NT2/D1 (cell line): ENCODE measurements at regions not wholly inside any gene's neighbourhood (a gene's known extent, or its start where the extent isn't known, plus 50 kb on each side); places are given as distances from the start of the nearest gene placed in this dataset.

Experiments
- DNase-seq: peaks from one replicate; pipeline ENCODE4 v3.0.0-alpha.2; 2011; ENCODE audit warnings: low read depth, low spot score
- H3K27me3 ChIP-seq: 2 replicates; pipeline ENCODE4 v1.6.0; 2011; ENCODE audit warnings: mild to moderate bottlenecking; ENCODE audit not compliant: insufficient read length, insufficient read depth
- H3K36me3 ChIP-seq: 2 replicates; pipeline ENCODE4 v1.6.1; 2011; ENCODE audit warnings: mild to moderate bottlenecking, low read length, mixed read lengths; ENCODE audit not compliant: insufficient read depth, insufficient read length
- H3K4me1 ChIP-seq: 2 replicates; pipeline ENCODE4 v1.5.1; 2011; ENCODE audit not compliant: insufficient read depth, insufficient read length
- H3K4me3 ChIP-seq: 2 replicates; pipeline ENCODE4 v1.5.1; 2011; ENCODE audit warnings: low read depth; ENCODE audit not compliant: insufficient read length
- H3K9ac ChIP-seq: 2 replicates; pipeline ENCODE4 v1.6.0; 2011; ENCODE audit warnings: low read depth; ENCODE audit not compliant: insufficient read length
- H3K9me3 ChIP-seq: 2 replicates; pipeline ENCODE4 v1.5.1; 2011; ENCODE audit warnings: mild to moderate bottlenecking, low read length; ENCODE audit not compliant: insufficient read depth
- SUZ12 ChIP-seq: IDR thresholded peaks from 2 replicates; pipeline ENCODE4 v1.6.1; 2011; ENCODE audit not compliant: insufficient read length, insufficient read depth; ENCODE audit errors: extremely low read depth
- YY1 ChIP-seq: IDR thresholded peaks from 2 replicates; pipeline ENCODE4 v1.6.1; 2011; ENCODE audit not compliant: insufficient read length, insufficient read depth
- ZNF274 ChIP-seq: IDR thresholded peaks from 2 replicates; pipeline ENCODE4 v1.6.1; 2011; ENCODE audit warnings: mild to moderate bottlenecking, low read depth, low read length

DNA sequence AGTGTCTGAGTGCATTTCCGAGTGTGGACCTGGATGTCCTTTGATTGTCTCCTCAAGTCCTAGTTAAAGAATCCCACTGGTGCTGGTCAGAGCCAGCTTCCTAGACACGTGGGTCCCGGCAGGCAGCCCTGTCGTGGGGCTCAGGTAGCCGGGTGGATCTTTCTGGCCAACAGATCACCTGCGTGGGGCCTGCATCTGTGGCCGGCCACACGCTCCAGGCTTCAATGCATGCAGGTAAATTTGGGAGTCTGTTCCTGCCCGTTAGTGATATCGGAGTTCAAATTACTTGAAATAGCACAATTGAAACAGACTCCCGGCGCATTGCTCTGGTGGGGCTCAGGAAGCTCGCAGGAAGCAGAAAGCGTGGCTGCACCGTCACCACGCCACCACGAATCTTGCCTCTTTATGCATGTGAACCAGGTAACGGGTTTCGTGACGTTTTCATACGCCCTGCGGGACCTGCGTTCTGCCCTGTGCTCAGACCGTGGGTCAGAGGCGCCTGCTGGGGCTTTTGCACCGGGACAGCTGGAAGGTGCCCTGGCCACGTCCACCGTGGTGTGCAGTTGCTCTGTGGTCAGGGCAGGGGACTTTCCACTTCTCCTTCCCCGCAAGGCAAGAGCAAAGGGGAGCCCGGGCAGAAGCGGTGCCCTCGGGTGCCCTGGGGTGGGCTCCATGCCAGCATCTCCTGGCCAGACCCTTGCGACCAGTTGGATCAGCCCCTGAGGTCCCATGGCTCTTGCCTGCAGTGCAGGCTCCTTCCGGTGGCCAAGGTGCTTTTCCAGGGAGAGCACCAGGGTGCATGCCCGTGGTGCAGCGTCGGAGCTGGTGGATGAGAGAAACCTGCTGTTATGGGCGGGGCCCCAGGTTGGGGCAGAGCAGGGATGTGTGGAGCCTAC is 803.5 kb downstream of the BRD1 start:
- no peak overlapping the region for H3K4me3 ChIP-seq
- no peaks in the 10 kb centered on the region for H3K36me3 ChIP-seq
- H3K4me1 ChIP-seq = no peaks in the 10 kb centered on the region
- H3K9me3 ChIP-seq = no peaks in the 10 kb centered on the region
- no peak for DNase-seq
- no peak overlapping the region for H3K9ac ChIP-seq
- H3K27me3 ChIP-seq = no peaks in the 10 kb centered on the region
- TF ChIP-seq SUZ12 (no peak), ZNF274 (no peak), YY1 (no peak)

DNA sequence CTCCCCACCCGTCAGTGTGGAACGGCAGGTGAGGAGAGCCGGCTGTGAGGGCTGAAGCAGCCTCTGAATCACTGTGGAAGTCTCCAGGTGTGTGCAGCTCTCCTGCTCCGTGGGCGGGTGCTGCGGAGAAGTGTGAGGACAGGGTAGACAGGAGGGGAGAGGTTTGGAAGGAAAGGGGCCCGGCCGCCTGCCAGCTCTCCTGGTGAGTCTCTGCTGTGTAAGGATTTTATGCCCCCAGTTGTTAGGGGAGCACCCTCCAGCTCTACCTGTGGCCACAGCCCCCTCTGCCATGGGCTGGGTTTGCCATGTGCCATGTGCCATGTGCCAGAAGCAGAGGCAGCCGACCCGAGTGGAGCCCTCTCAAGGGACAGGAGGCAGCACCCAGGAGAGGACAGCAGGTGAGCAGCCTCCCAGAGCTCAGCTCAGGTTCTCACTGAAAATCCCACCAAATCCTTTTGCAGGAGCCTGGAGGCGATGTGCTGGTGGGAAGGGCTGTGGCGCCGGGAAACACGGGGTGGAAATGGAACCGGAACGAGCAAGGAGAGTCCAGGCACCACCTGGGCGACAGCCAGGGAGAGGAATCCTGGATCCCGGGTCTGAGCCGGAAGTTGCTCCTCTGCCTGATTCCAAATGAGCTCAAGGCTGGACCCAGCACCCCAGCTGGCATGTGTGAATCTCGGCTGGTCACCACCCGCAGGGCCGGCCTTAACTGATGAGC is 804.4 kb downstream of the BRD1 start:
- no peaks in the 10 kb centered on the region for H3K27me3 ChIP-seq
- H3K9me3 ChIP-seq = no peaks in the 10 kb centered on the region
- DNase-seq = no peak

DNA sequence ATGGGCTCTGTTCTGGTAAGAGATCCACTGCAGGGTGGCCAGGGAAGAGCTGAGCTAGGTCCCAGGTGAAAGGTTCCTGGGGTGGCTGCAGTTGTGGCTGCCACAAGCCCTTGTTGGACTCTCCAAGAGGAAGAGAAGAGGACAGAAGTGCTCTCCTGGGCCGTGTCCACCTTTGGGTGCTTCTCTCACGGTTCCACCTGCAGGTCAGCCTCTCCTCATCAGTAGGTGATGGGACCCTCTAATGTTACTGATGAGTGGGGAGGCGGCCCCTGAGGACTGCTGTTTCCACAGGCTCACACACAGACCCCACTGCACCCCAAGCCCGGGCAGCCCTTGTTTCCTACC is 804.9 kb downstream of the BRD1 start:
- no peaks in the 10 kb centered on the region for H3K4me1 ChIP-seq
- DNase-seq = no peak

More for the DNA sequence above, 804.4 kb downstream of the BRD1 start:
- no peak for TF ChIP-seq ZNF274
- TF ChIP-seq SUZ12 = no peak
- no peak for TF ChIP-seq YY1
- Histone ChIP-seq H3K9ac (no peak overlapping the region), H3K4me1 (no peaks in the 10 kb centered on the region), H3K36me3 (no peaks in the 10 kb centered on the region), H3K4me3 (no peak overlapping the region)

DNA sequence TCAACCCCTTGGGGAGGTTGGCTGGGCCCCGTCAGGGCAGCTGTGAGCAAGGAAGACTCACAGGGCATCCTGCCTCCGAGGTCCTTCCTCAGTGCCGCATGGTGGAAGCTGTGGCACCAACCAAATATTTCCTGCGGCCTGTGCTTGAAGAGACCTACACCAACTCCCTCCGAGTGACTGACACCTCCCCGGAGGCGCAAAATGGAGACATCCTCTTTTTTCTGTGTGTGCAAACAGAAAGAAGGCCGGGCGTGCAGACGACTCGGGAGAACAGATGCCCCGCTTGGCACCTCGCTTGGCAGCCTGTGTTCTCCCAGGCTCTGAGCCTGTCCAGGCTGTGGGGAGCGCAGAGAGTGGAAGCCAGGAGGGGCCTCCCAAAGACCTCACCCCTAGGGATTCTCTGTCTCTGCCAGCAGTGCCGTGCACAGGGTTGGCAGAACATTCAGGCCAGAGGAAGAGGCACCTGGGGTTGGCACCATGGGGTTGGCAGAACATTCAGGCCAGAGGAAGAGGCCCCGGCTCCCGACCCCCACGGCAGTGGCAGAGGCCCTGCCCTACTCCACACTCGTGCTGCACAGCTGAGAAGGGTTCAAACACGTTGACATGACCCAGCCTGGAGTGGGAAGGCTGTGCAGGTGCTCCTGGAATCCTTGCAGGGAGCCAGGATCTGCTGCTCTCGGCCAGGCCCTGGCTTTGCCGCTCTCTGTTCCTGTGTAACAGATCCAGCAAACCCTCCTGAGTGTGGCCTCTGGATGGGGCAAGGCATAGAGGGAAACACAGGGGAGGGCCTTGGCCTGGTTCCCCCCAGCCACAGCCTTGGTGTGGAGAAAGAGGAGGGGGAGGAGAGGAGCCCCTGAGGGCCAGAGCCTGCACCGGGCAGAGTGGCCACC is 805.5 kb downstream of the BRD1 start:
- Histone ChIP-seq H3K27me3 (no peaks in the 10 kb centered on the region), H3K36me3 (no peaks in the 10 kb centered on the region), H3K4me1 (no peaks in the 10 kb centered on the region), H3K9me3 (no peaks in the 10 kb centered on the region), H3K4me3 (no peak overlapping the region), H3K9ac (no peak overlapping the region)
- TF ChIP-seq ZNF274 (no peak), SUZ12 (no peak), YY1 (no peak)
- no peak for DNase-seq

More for the DNA sequence above, 804.9 kb downstream of the BRD1 start:
- no peaks in the 10 kb centered on the region for H3K36me3 ChIP-seq
- H3K4me3 ChIP-seq = no peak overlapping the region
- TF ChIP-seq ZNF274 = no peak
- TF ChIP-seq YY1 = no peak
- no peak for TF ChIP-seq SUZ12
- no peaks in the 10 kb centered on the region for H3K27me3 ChIP-seq
- no peak overlapping the region for H3K9ac ChIP-seq
- H3K9me3 ChIP-seq = no peaks in the 10 kb centered on the region

DNA sequence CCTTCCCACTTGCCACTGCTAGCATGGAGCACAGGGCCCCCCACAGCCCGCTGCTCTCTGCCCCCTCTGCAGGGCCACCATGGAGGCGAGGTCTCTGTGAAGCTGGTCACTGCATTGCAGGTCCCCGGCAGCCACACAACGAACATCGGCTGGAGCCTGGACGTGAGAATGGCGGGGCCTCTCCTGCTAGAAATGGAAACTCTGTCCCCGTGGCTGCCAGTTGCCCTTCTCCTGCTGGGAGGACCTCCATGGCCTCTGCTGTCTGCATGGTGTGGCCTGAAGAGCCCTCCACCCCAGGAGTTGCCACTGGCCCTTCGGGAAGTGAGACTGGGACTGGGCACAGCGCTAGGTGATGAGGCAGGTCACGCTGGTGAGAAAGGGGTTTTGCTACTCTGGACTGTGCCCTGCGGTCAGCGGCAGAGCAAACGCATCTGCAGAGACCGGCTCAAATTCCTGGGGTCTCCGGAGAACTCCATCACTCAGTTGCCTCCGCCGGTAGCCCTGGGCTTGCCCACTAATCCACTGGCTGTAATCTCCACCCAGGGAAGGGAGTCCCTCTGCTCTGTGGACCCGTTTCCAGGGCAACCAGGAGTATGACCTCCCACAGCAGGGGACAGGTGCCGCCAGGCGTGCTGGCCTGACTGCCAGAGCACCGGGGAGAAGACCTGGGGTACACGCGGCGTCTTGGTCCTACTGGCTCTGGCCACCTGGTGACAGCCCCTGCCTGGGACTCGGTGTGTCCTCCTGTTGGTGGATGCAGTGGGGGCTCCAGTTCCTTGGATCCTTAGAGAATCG is 806.3 kb downstream of the BRD1 start:
- H3K9me3 ChIP-seq = no peaks in the 10 kb centered on the region
- H3K27me3 ChIP-seq = no peaks in the 10 kb centered on the region
- no peaks in the 10 kb centered on the region for H3K4me1 ChIP-seq
- DNase-seq = no peak
- no peak for TF ChIP-seq SUZ12
- no peak for TF ChIP-seq YY1
- no peak for TF ChIP-seq ZNF274
- no peak overlapping the region for H3K9ac ChIP-seq
- H3K4me3 ChIP-seq = no peak overlapping the region
- no peaks in the 10 kb centered on the region for H3K36me3 ChIP-seq

DNA sequence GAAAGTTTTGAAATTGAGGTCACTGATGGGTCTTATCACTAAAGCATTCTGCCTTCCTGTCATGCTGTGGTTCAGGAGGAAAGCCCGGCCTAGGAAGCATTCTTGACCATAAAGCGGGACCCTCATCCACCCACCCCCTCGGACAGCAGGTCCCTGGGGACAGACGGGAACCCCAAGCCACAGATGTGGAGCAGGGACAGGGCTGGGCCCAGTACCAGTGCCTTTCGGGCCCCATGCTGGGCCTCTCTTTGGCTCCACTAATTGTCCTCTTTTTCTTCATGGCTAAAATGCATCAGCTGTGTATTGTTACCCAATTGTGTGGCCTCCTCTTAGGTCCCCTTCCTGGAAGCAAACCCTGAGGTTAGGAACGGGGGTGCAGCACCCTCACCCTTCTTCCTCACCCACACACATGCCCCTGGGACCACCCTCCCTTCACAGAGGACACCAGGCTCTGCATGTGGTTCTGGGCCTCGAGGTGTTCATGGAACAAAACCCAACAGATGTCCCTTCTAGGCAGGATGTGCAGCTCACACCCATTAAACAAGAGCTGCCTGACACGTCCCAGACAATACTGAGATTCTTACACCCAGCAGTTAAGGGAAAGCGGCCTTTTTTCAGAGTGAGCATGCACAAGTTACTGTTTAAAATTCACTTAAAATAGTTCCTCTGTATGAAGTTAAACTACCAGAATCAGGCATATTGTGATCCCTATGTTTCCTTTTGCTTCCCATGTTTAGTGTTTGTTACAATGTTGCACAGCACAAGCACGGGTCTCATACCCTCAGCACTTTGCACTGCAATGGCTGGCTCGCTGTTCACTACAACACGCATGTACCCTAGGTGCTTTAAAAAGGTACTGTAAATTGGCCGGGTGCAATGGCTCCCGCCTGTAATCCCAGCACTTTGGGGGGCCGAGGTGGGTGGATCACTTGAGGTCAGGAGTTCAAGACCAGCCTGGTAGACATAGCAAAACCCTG is 807.6 kb downstream of the BRD1 start:
- no peaks in the 10 kb centered on the region for H3K36me3 ChIP-seq
- no peaks in the 10 kb centered on the region for H3K27me3 ChIP-seq
- TF ChIP-seq SUZ12 = no peak
- no peak for TF ChIP-seq YY1
- TF ChIP-seq ZNF274 = no peak
- no peaks in the 10 kb centered on the region for H3K9me3 ChIP-seq
- no peak overlapping the region for H3K4me3 ChIP-seq
- no peak for DNase-seq
- H3K4me1 ChIP-seq = no peaks in the 10 kb centered on the region
- H3K9ac ChIP-seq = no peak overlapping the region
